Neural cell (in vitro differentiated cells): ENCODE measurements at regions not wholly inside any gene's neighbourhood (a gene's known extent, or its start where the extent isn't known, plus 50 kb on each side); places are given as distances from the start of the nearest gene placed in this dataset.

Experiments used
- CTCF ChIP-seq: fragments of 450-650 bp; IDR thresholded peaks from 2 replicates; pipeline ENCODE4 v1.5.1; 2014; ENCODE audit warnings: antibody characterized with exemption, mild to moderate bottlenecking, moderate library complexity; ENCODE audit not compliant: poor library complexity, severe bottlenecking
- EZH2 ChIP-seq: fragments of 200-600, 300-800 bp; shearing (Covaris generic), sonication (generic); IDR thresholded peaks from 2 replicates; pipeline ENCODE4 v1.6.1; 2014; ENCODE audit warnings: antibody characterized with exemption, low read length, borderline replicate concordance, mild to moderate bottlenecking; ENCODE audit not compliant: insufficient read depth, poor library complexity, severe bottlenecking
- POLR2AphosphoS5 ChIP-seq: IDR thresholded peaks from 2 replicates; pipeline ENCODE4 v1.6.1; 2012
- REST ChIP-seq: IDR thresholded peaks from 2 replicates; pipeline ENCODE4 v1.6.1; 2012; ENCODE audit warnings: borderline replicate concordance
- TAF1 ChIP-seq: IDR thresholded peaks from 2 replicates; pipeline ENCODE4 v1.6.1; 2012; ENCODE audit warnings: low read depth

GRCh38 chr5:68459810-68460139 lies 244.2 kb downstream of the PIK3R1 start:
- TF ChIP-seq CTCF (no peak), EZH2 (no peak), POLR2AphosphoS5 (no peak), TAF1 (no peak), REST (no peak)
